Gastroesophageal sphincter (tissue), 4 donors: ENCODE measurements at regions not wholly inside any gene's neighbourhood (a gene's known extent, or its start where the extent isn't known, plus 50 kb on each side); places are given as distances from the start of the nearest gene placed in this dataset.
A peak's percentile ranks its signal among the peaks of the same experiment; 100 is the strongest.

ENCODE experiments used
- ATAC-seq: fragments of 150-250 bp; one replicate; pipeline ENCODE4 v1.9.1; 2016; ENCODE audit warnings: mild to moderate bottlenecking, moderate library complexity
- H3K27ac ChIP-seq, 4 donors: fragments of 200-600 bp; sonication (generic) in 3 of 4; 1 replicate in 3 of 4; 2 replicates in 1 of 4; pipeline ENCODE4 v1.5.1; 2016 to 2019
- H3K27me3 ChIP-seq: fragments of 200-600 bp; sonication (generic); one replicate; pipeline ENCODE4 v1.5.1; 2019
- H3K36me3 ChIP-seq, 2 donors: fragments of 200-600 bp; sonication (generic); one replicate each; pipeline ENCODE4 v1.5.1; 2019; ENCODE audit warnings: control low read depth in 1 of 2
- H3K4me1 ChIP-seq, 3 donors: fragments of 200-600 bp; sonication (generic); 1 replicate in 2 of 3; 2 replicates in 1 of 3; pipeline ENCODE4 v1.5.1; 2016 to 2019; ENCODE audit warnings: control low read depth in 2 of 3
- H3K4me3 ChIP-seq, 2 donors: fragments of 200-600 bp; sonication (generic); one replicate each; pipeline ENCODE4 v1.5.1; 2019; ENCODE audit warnings: mild to moderate bottlenecking in 1 of 2, moderate library complexity in 1 of 2
- H3K9me3 ChIP-seq, 3 donors: fragments of 200-600 bp; sonication (generic); one replicate each; pipeline ENCODE4 v1.5.1; 2017 to 2019; ENCODE audit warnings: control low read depth in 2 of 3
- CTCF ChIP-seq, 4 experiments: fragments of 200-600 bp in 2 of 4; fragments of 450-650 bp in 2 of 4; sonication (generic) in 1 of 4; IDR thresholded peaks; one replicate each; pipeline ENCODE4 v1.5.1; 2017 to 2019; ENCODE audit warnings: antibody characterized with exemption in 4 of 4, mild to moderate bottlenecking in 2 of 4, moderate library complexity in 2 of 4
- EP300 ChIP-seq: sonication (generic); formaldehyde crosslinking; IDR thresholded peaks from one replicate; pipeline ENCODE4 v1.6.1; 2017; ENCODE audit warnings: antibody characterized with exemption, mild to moderate bottlenecking
- POLR2A ChIP-seq, 2 donors: fragments of 450-650 bp; IDR thresholded peaks; one replicate each; pipeline ENCODE4 v1.6.1; 2017; ENCODE audit warnings: antibody characterized with exemption in 2 of 2, mild to moderate bottlenecking in 2 of 2, moderate library complexity in 1 of 2
- POLR2AphosphoS5 ChIP-seq: sonication (generic); formaldehyde crosslinking; IDR thresholded peaks from one replicate; pipeline ENCODE4 v1.6.1; 2017; ENCODE audit warnings: antibody characterized with exemption
- WGBS, 2 donors: methylation state at CpG; one replicate each; pipeline ENCODE4 v1.1.5; 2018; ENCODE audit warnings: low coverage in 1 of 2; 5-methylcytosine and 5-hydroxymethylcytosine counted together

GRCh38 chr14:49992901-49993339 lies 100.0 kb downstream of the ARF6 start:
- 55 to 73% methylated on average over 4 to 6 of the region's 7 CpGs for WGBS, 2 donors
- no peaks in the 10 kb centered on the region for H3K36me3 ChIP-seq
- H3K27me3 ChIP-seq: no peaks in the 10 kb centered on the region
- TF ChIP-seq EP300 (no peak), POLR2AphosphoS5 (peak; percentile 24)
- H3K4me3 ChIP-seq: no peak overlapping the region
- H3K4me1 ChIP-seq: no peaks in the 10 kb centered on the region
- H3K27ac ChIP-seq: no peak overlapping the region
- no peaks in the 10 kb centered on the region for H3K9me3 ChIP-seq
- ATAC-seq: no peak

- Histone ChIP-seq H3K27me3 (no peaks in the 10 kb centered on the region), H3K9me3 (no peaks in the 10 kb centered on the region), H3K4me1 (no peaks in the 10 kb centered on the region), H3K36me3 (no peaks in the 10 kb centered on the region), H3K4me3 (no peak overlapping the region), H3K27ac (no peak overlapping the region)
- no peak for ATAC-seq
- 89 to 96% methylated on average over 4 of the region's 9 CpGs for WGBS, 2 donors
- TF ChIP-seq EP300: no peak
- no peak for TF ChIP-seq POLR2AphosphoS5
- no peak for TF ChIP-seq POLR2A (IDR thresholded peaks at IDR 0.05)
- no peak for TF ChIP-seq CTCF (IDR thresholded peaks at IDR 0.05)
Measured at GRCh38 chr14:49993565-49993964, 100.7 kb downstream of the ARF6 start.

GRCh38 chr14:49994951-49995561 lies 102.2 kb downstream of the ARF6 start:
- 40 to 75% methylated on average over 2 to 7 of the region's 9 CpGs for WGBS, 2 donors
- Histone ChIP-seq H3K36me3 (no peaks in the 10 kb centered on the region), H3K27ac (no peak overlapping the region)

GRCh38 chr14:49997991-49998390 lies 105.1 kb downstream of the ARF6 start:
- TF ChIP-seq POLR2AphosphoS5: no peak
- TF ChIP-seq EP300: no peak
- no peak for TF ChIP-seq CTCF (IDR thresholded peaks at IDR 0.05)
- TF ChIP-seq POLR2A (IDR thresholded peaks at IDR 0.05): no peak

More at GRCh38 chr14:49994951-49995561, 102.2 kb downstream of the ARF6 start:
- H3K9me3 ChIP-seq: no peaks in the 10 kb centered on the region
- no peak for ATAC-seq
- H3K27me3 ChIP-seq: no peaks in the 10 kb centered on the region
- H3K4me1 ChIP-seq: peaks cover 0 to 13% (median 8%) of the 10 kb centered on the region in 3 donors
- TF ChIP-seq CTCF (IDR thresholded peaks at IDR 0.05) (no peak), POLR2A (IDR thresholded peaks at IDR 0.05) (no peak), POLR2AphosphoS5 (no peak), EP300 (no peak)
- H3K4me3 ChIP-seq: no peak overlapping the region

GRCh38 chr14:49999146-49999761 lies 106.4 kb downstream of the ARF6 start:
- peak; percentile 65 for TF ChIP-seq POLR2AphosphoS5
- no peak for TF ChIP-seq CTCF (IDR thresholded peaks at IDR 0.05)
- TF ChIP-seq POLR2A (IDR thresholded peaks at IDR 0.05): no peak
- no peak for TF ChIP-seq EP300
- Histone ChIP-seq H3K36me3 (no peaks in the 10 kb centered on the region), H3K27me3 (no peaks in the 10 kb centered on the region), H3K27ac (peak overlapping the region in 3 of 4 donors; percentile 82 to 86 (median 83)), H3K4me3 (no peak overlapping the region), H3K9me3 (no peaks in the 10 kb centered on the region), H3K4me1 (peaks cover 0 to 55% (median 30%) of the 10 kb centered on the region in 3 donors)
- ATAC-seq: peak; percentile 71
- 73 to 84% methylated on average over 1 to 3 of the region's 5 CpGs for WGBS, 2 donors

More at GRCh38 chr14:49997991-49998390, 105.1 kb downstream of the ARF6 start:
- Histone ChIP-seq H3K9me3 (no peaks in the 10 kb centered on the region), H3K27me3 (no peaks in the 10 kb centered on the region), H3K36me3 (no peaks in the 10 kb centered on the region), H3K27ac (peak overlapping the region in 1 of 4 donors; percentile 83), H3K4me1 (peaks cover 0 to 43% (median 27%) of the 10 kb centered on the region in 3 donors), H3K4me3 (no peak overlapping the region)
- 92 to 100% methylated on average over 1 to 2 of the region's 4 CpGs for WGBS, 2 donors
- ATAC-seq: no peak
